Astrocyte (in vitro differentiated cells and primary cell): ENCODE measurements at regions not wholly inside any gene's neighbourhood (a gene's known extent, or its start where the extent isn't known, plus 50 kb on each side); places are given as distances from the start of the nearest gene placed in this dataset.

ENCODE experiments used
- DNase-seq: peaks from one replicate; pipeline ENCODE4 v3.0.0-alpha.2; 2010; ENCODE audit warnings: low read depth
- FAIRE-seq: peaks from 2 replicates; lab custom pipeline; 2011; peaks lifted over from hg19 to GRCh38; lab: Jason Lieb, UNC
- H2AFZ ChIP-seq: 2 replicates; pipeline ENCODE4 v1.6.0; 2012; ENCODE audit warnings: low read depth, low read length, inconsistent platforms
- H3K27ac ChIP-seq: 2 replicates; pipeline ENCODE4 v1.5.1; 2011; ENCODE audit warnings: low read depth, low read length, inconsistent platforms
- H3K27me3 ChIP-seq: 2 replicates; pipeline ENCODE4 v1.6.0; 2011; ENCODE audit warnings: low read length, inconsistent platforms; ENCODE audit not compliant: insufficient read depth
- H3K36me3 ChIP-seq: 2 replicates; pipeline ENCODE4 v1.5.1; 2011; ENCODE audit warnings: low read length, inconsistent platforms; ENCODE audit not compliant: insufficient read depth
- H3K4me1 ChIP-seq: 2 replicates; pipeline ENCODE4 v1.5.1; 2011; ENCODE audit warnings: low read length, inconsistent platforms; ENCODE audit not compliant: insufficient read depth
- H3K4me2 ChIP-seq: 2 replicates; pipeline ENCODE4 v1.6.0; 2012; ENCODE audit warnings: low read length, inconsistent platforms
- H3K4me3 ChIP-seq: 2 replicates; pipeline ENCODE4 v1.5.1; 2011; ENCODE audit warnings: low read depth, mild to moderate bottlenecking, low read length, inconsistent platforms; ENCODE audit not compliant: insufficient read depth
- H3K79me2 ChIP-seq: 2 replicates; pipeline ENCODE4 v1.6.0; 2012; ENCODE audit warnings: mild to moderate bottlenecking, low read length, inconsistent platforms; ENCODE audit not compliant: insufficient read depth
- H3K9ac ChIP-seq: 2 replicates; pipeline ENCODE4 v1.6.0; 2012; ENCODE audit warnings: mild to moderate bottlenecking, low read length, inconsistent platforms
- H3K9me3 ChIP-seq: 2 replicates; pipeline ENCODE4 v1.5.1; 2012; ENCODE audit warnings: low read depth, mild to moderate bottlenecking, low read length, inconsistent platforms; ENCODE audit not compliant: insufficient read depth
- H4K20me1 ChIP-seq: 2 replicates; pipeline ENCODE4 v1.6.0; 2012; ENCODE audit warnings: low read length, inconsistent platforms; ENCODE audit not compliant: insufficient read depth
- H3K27ac Mint-ChIP-seq: one replicate; pipeline ENCODE4 v1.8.0; 2021; ENCODE audit warnings: mild to moderate bottlenecking, mixed read lengths; ENCODE audit not compliant: unreplicated experiment
- H3K27me3 Mint-ChIP-seq: one replicate; pipeline ENCODE4 v1.8.0; 2021; ENCODE audit warnings: low read depth, mixed read lengths; ENCODE audit not compliant: unreplicated experiment
- H3K36me3 Mint-ChIP-seq: one replicate; pipeline ENCODE4 v1.8.0; 2021; ENCODE audit warnings: low read depth, mixed read lengths; ENCODE audit not compliant: unreplicated experiment
- H3K4me1 Mint-ChIP-seq: one replicate; pipeline ENCODE4 v1.8.0; 2021; ENCODE audit warnings: low read depth, mixed read lengths; ENCODE audit not compliant: unreplicated experiment
- H3K4me3 Mint-ChIP-seq: one replicate; pipeline ENCODE4 v1.8.0; 2021; ENCODE audit warnings: mild to moderate bottlenecking, moderate library complexity, mixed read lengths; ENCODE audit not compliant: unreplicated experiment
- H3K9me3 Mint-ChIP-seq: one replicate; pipeline ENCODE4 v1.8.0; 2021; ENCODE audit warnings: mild to moderate bottlenecking, mixed read lengths; ENCODE audit not compliant: unreplicated experiment
- CTCF ChIP-seq: IDR thresholded peaks from 2 replicates; pipeline ENCODE4 v1.5.1; 2011; ENCODE audit warnings: low read depth, mild to moderate bottlenecking, inconsistent platforms, low read length, moderate library complexity; ENCODE audit not compliant: insufficient read depth
- EZH2 ChIP-seq: IDR thresholded peaks from 2 replicates; pipeline ENCODE4 v1.6.1; 2012; ENCODE audit warnings: mild to moderate bottlenecking, low read length, inconsistent platforms; ENCODE audit not compliant: insufficient read depth

DNA sequence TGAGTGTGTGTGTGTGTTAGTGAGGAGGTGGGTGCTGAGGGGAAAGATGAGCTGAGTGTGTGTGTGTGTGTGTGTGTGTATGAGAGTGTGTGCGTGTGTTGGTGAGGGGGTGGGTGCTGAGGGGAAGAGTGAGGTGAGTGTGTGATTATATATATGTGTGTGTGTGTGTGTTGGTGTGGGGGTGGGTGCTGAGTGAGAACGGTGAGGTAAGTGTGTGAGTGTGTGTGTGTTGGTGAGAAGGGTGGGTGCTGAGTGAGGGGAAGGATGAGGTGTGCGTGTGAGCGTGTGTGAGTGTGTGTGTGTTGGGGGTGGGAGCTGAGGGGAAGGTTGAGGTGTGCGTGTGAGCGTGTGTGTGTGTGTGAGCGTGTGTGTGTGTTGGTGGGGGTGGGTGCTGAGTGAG is 322.0 kb upstream of the NT5C1B start:
- H3K36me3 ChIP-seq, result no peaks in the 10 kb centered on the region
- H3K4me1 Mint-ChIP-seq, result peaks cover 20% of the 10 kb centered on the region
- no peaks in the 10 kb centered on the region for H3K36me3 Mint-ChIP-seq
- FAIRE-seq, result no peak
- no peaks in the 10 kb centered on the region for H3K9me3 ChIP-seq
- H3K27me3 ChIP-seq, result no peaks in the 10 kb centered on the region
- peak overlapping the region; percentile 42 for H3K27ac ChIP-seq
- H3K4me3 ChIP-seq, result no peak overlapping the region
- peaks cover 10% of the 10 kb centered on the region for H3K4me1 ChIP-seq
- H3K9me3 Mint-ChIP-seq, result no peaks in the 10 kb centered on the region
- no peak for DNase-seq
- peak overlapping the region; percentile 96 for H3K27ac Mint-ChIP-seq
- H3K4me3 Mint-ChIP-seq, result peak overlapping the region; percentile 74
- no peaks in the 10 kb centered on the region for H4K20me1 ChIP-seq
- peak overlapping the region; percentile 53 for H3K4me2 ChIP-seq
- no peaks in the 10 kb centered on the region for H3K79me2 ChIP-seq
- no peak for TF ChIP-seq EZH2
- no peak for TF ChIP-seq CTCF
- H2AFZ ChIP-seq, result peak overlapping the region; percentile 31
- H3K9ac ChIP-seq, result peak overlapping the region; percentile 39
- no peaks in the 10 kb centered on the region for H3K27me3 Mint-ChIP-seq

DNA sequence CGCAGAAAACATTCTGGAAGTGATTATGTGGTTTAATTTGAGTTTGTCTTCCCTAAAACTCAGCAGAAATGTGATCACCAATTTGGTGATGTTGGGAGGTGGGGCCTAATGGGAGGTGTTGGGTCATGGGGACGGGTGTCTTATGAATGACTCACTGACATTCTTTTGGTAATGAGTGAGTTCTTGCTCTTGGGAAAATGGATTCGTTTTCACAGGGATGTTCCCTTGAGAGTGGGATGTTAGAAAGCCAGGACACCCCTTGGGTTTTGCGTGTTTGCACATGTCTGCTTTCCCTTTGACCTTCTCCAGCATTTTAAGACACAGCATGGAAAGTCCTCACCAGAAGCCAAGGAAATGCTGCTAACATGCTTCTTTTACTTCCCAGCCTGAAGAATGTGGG is 321.5 kb upstream of the NT5C1B start:
- peak; percentile 82 for DNase-seq
- peak overlapping the region; percentile 74 for H3K4me3 Mint-ChIP-seq
- peak overlapping the region; percentile 31 for H2AFZ ChIP-seq
- FAIRE-seq, result peak; percentile 83
- TF ChIP-seq EZH2 (no peak), CTCF (no peak)
- H3K4me2 ChIP-seq, result peak overlapping the region; percentile 53
- H3K36me3 ChIP-seq, result no peaks in the 10 kb centered on the region
- H3K4me3 ChIP-seq, result peak overlapping the region; percentile 2
- H3K9me3 ChIP-seq, result no peaks in the 10 kb centered on the region
- H3K27ac Mint-ChIP-seq, result peak overlapping the region; percentile 96
- no peaks in the 10 kb centered on the region for H4K20me1 ChIP-seq
- peaks cover 10% of the 10 kb centered on the region for H3K4me1 ChIP-seq
- H3K27me3 Mint-ChIP-seq, result no peaks in the 10 kb centered on the region
- no peaks in the 10 kb centered on the region for H3K79me2 ChIP-seq
- H3K27me3 ChIP-seq, result no peaks in the 10 kb centered on the region
- no peak overlapping the region for H3K9ac ChIP-seq
- H3K9me3 Mint-ChIP-seq, result peaks cover 2% of the 10 kb centered on the region
- no peaks in the 10 kb centered on the region for H3K36me3 Mint-ChIP-seq
- H3K4me1 Mint-ChIP-seq, result peaks cover 20% of the 10 kb centered on the region
- H3K27ac ChIP-seq, result peak overlapping the region; percentile 42

DNA sequence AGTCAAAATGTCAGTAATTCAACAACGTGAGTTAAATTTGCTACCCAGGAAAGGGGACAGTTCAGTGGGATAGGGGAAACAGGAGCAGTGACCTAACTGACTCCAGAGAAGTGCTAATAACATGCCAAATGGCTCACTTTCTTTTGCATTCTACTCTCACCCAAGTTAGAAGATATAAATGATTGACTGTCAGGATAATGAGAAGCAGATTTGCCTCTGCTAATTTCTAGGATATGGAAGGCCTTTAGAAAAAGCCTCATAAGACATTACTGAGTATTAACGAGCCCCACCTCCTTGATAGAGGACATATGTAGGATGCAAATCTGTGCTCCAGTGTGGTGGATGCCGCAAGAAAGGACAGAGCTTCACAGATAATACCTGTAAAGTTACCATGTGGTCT is 318.6 kb upstream of the NT5C1B start:
- H3K9me3 ChIP-seq, result no peaks in the 10 kb centered on the region
- no peak overlapping the region for H3K9ac ChIP-seq
- no peak overlapping the region for H3K4me3 ChIP-seq
- no peak overlapping the region for H3K4me3 Mint-ChIP-seq
- no peak overlapping the region for H3K4me2 ChIP-seq
- H3K36me3 Mint-ChIP-seq, result no peaks in the 10 kb centered on the region
- FAIRE-seq (no peak), DNase-seq (no peak)
- H3K4me1 ChIP-seq, result peaks cover 10% of the 10 kb centered on the region
- H3K27me3 Mint-ChIP-seq, result no peaks in the 10 kb centered on the region
- no peak overlapping the region for H3K27ac ChIP-seq
- H3K9me3 Mint-ChIP-seq, result peaks cover 3% of the 10 kb centered on the region
- no peaks in the 10 kb centered on the region for H4K20me1 ChIP-seq
- no peaks in the 10 kb centered on the region for H3K27me3 ChIP-seq
- H3K27ac Mint-ChIP-seq, result no peak overlapping the region
- no peaks in the 10 kb centered on the region for H3K79me2 ChIP-seq
- TF ChIP-seq EZH2 (no peak), CTCF (no peak)
- peaks cover 20% of the 10 kb centered on the region for H3K4me1 Mint-ChIP-seq
- H2AFZ ChIP-seq, result no peak overlapping the region
- H3K36me3 ChIP-seq, result no peaks in the 10 kb centered on the region
